Skin epidermis (tissue), 12 donors: ENCODE measurements at regions not wholly inside any gene's neighbourhood (a gene's known extent, or its start where the extent isn't known, plus 50 kb on each side); places are given as distances from the start of the nearest gene placed in this dataset.
A peak's percentile ranks its signal among the peaks of the same experiment; 100 is the strongest.

ENCODE experiments used
- H3K27ac ChIP-seq, 21 experiments: fragments of 200-600 bp; sonication (generic) in 11 of 21; one replicate each; pipeline ENCODE4 v1.5.0; 2020; ENCODE audit warnings: mild to moderate bottlenecking in 3 of 21, inconsistent platforms in 2 of 21, moderate library complexity in 2 of 21
- H3K4me3 ChIP-seq, 7 experiments: fragments of 200-600 bp; sonication (generic) in 2 of 7; one replicate each; pipeline ENCODE4 v1.5.0; 2020; ENCODE audit warnings: inconsistent platforms in 2 of 7, mild to moderate bottlenecking in 2 of 7, moderate library complexity in 1 of 7

GRCh38 chr5:4230786-4231641, 635.4 kb downstream of the IRX1 start:
- Histone ChIP-seq H3K27ac (no peak overlapping the region), H3K4me3 (no peak overlapping the region)

- no peak overlapping the region for H3K4me3 ChIP-seq
- no peak overlapping the region for H3K27ac ChIP-seq
Measured at GRCh38 chr5:4232084-4232483, 636.5 kb downstream of the IRX1 start.

GRCh38 chr5:4233671-4234070, 638.0 kb downstream of the IRX1 start:
- Histone ChIP-seq H3K27ac (no peak overlapping the region), H3K4me3 (no peak overlapping the region)

GRCh38 chr5:4243479-4244264, 648.0 kb downstream of the IRX1 start:
- Histone ChIP-seq H3K4me3 (no peak overlapping the region), H3K27ac (peak overlapping the region in 1 of 21 experiments; percentile 19)

- H3K4me3 ChIP-seq, result no peak overlapping the region
- H3K27ac ChIP-seq, result peak overlapping the region in 1 of 21 experiments; percentile 19
Measured at GRCh38 chr5:4244306-4244705, 648.7 kb downstream of the IRX1 start.

GRCh38 chr5:4245076-4245475, 649.4 kb downstream of the IRX1 start:
- no peak overlapping the region for H3K27ac ChIP-seq
- no peak overlapping the region for H3K4me3 ChIP-seq

- Histone ChIP-seq H3K27ac (no peak overlapping the region), H3K4me3 (no peak overlapping the region)
Measured at GRCh38 chr5:4245511-4245910, 649.9 kb downstream of the IRX1 start.

GRCh38 chr5:4246447-4246846, 650.8 kb downstream of the IRX1 start:
- Histone ChIP-seq H3K4me3 (no peak overlapping the region), H3K27ac (no peak overlapping the region)

GRCh38 chr5:4250254-4250653, 654.6 kb downstream of the IRX1 start:
- Histone ChIP-seq H3K27ac (no peak overlapping the region), H3K4me3 (no peak overlapping the region)

GRCh38 chr5:4252385-4252784, 656.8 kb downstream of the IRX1 start:
- H3K27ac ChIP-seq, result no peak overlapping the region

GRCh38 chr5:4254736-4255135, 659.1 kb downstream of the IRX1 start:
- Histone ChIP-seq H3K4me3 (no peak overlapping the region), H3K27ac (no peak overlapping the region)

More at GRCh38 chr5:4252385-4252784, 656.8 kb downstream of the IRX1 start:
- H3K4me3 ChIP-seq, result no peak overlapping the region

- Histone ChIP-seq H3K27ac (no peak overlapping the region), H3K4me3 (no peak overlapping the region)
Measured at GRCh38 chr5:4255441-4255840, 659.8 kb downstream of the IRX1 start.

- no peak overlapping the region for H3K4me3 ChIP-seq
- no peak overlapping the region for H3K27ac ChIP-seq
Measured at GRCh38 chr5:4258170-4258569, 662.5 kb downstream of the IRX1 start.

- H3K4me3 ChIP-seq, result no peak overlapping the region
- no peak overlapping the region for H3K27ac ChIP-seq
Measured at GRCh38 chr5:4271193-4271592, 675.6 kb downstream of the IRX1 start.

GRCh38 chr5:4275232-4275631, 679.6 kb downstream of the IRX1 start:
- Histone ChIP-seq H3K4me3 (no peak overlapping the region), H3K27ac (no peak overlapping the region)

GRCh38 chr5:4294878-4295277, 699.2 kb downstream of the IRX1 start:
- Histone ChIP-seq H3K4me3 (no peak overlapping the region), H3K27ac (no peak overlapping the region)

- Histone ChIP-seq H3K4me3 (no peak overlapping the region), H3K27ac (no peak overlapping the region)
Measured at GRCh38 chr5:4295663-4296339, 700.2 kb downstream of the IRX1 start.

GRCh38 chr5:4306057-4306456, 710.4 kb downstream of the IRX1 start:
- Histone ChIP-seq H3K27ac (no peak overlapping the region), H3K4me3 (no peak overlapping the region)

GRCh38 chr5:4309026-4309425, 713.4 kb downstream of the IRX1 start:
- Histone ChIP-seq H3K27ac (no peak overlapping the region), H3K4me3 (no peak overlapping the region)

- Histone ChIP-seq H3K4me3 (no peak overlapping the region), H3K27ac (no peak overlapping the region)
Measured at GRCh38 chr5:4313138-4313537, 717.5 kb downstream of the IRX1 start.
